ENCODE measurements at regions not wholly inside any gene's neighbourhood (a gene's known extent, or its start where the extent isn't known, plus 50 kb on each side); places are given as distances from the start of the nearest gene placed in this dataset.

- no peak for TF ChIP-seq CTCF (IDR thresholded peaks at IDR 0.05)
- no peak for TF ChIP-seq EZH2phosphoT487 (IDR thresholded peaks at IDR 0.05; ENCODE audit: borderline replicate concordance, low read depth)
- no peak for TF ChIP-seq POLR2AphosphoS5 (IDR thresholded peaks at IDR 0.05; ENCODE audit: low read depth, low read length)
- TF ChIP-seq GATA2 (CRISPR knock-in tag; IDR thresholded peaks at IDR 0.05) = no peak
- peak; percentile 34; the same call in 1 of the 2 replicates for TF ChIP-seq USF1 (IDR thresholded peaks at IDR 0.05; ENCODE audit: borderline replicate concordance, low read depth)
- TF ChIP-seq, protein P1, sequence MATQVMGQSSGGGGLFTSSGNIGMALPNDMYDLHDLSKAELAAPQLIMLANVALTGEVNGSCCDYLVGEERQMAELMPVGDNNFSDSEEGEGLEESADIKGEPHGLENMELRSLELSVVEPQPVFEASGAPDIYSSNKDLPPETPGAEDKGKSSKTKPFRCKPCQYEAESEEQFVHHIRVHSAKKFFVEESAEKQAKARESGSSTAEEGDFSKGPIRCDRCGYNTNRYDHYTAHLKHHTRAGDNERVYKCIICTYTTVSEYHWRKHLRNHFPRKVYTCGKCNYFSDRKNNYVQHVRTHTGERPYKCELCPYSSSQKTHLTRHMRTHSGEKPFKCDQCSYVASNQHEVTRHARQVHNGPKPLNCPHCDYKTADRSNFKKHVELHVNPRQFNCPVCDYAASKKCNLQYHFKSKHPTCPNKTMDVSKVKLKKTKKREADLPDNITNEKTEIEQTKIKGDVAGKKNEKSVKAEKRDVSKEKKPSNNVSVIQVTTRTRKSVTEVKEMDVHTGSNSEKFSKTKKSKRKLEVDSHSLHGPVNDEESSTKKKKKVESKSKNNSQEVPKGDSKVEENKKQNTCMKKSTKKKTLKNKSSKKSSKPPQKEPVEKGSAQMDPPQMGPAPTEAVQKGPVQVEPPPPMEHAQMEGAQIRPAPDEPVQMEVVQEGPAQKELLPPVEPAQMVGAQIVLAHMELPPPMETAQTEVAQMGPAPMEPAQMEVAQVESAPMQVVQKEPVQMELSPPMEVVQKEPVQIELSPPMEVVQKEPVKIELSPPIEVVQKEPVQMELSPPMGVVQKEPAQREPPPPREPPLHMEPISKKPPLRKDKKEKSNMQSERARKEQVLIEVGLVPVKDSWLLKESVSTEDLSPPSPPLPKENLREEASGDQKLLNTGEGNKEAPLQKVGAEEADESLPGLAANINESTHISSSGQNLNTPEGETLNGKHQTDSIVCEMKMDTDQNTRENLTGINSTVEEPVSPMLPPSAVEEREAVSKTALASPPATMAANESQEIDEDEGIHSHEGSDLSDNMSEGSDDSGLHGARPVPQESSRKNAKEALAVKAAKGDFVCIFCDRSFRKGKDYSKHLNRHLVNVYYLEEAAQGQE (IDR thresholded peaks at IDR 0.05; ENCODE audit: low read depth, low read length) = no peak
- no peak for TF ChIP-seq RXRA (IDR thresholded peaks at IDR 0.05; ENCODE audit: borderline replicate concordance, low read depth)
- TF ChIP-seq FOXM1 (IDR thresholded peaks at IDR 0.05; ENCODE audit: low read depth) = no peak
These were observed 337.8 kb downstream of the HLX start for GRCh38 chr1:221217029-221217428.
